H9 (cell line): ENCODE measurements at regions not wholly inside any gene's neighbourhood (a gene's known extent, or its start where the extent isn't known, plus 50 kb on each side); places are given as distances from the start of the nearest gene placed in this dataset.

Experiments used
- DNase-seq: peaks from one replicate; pipeline ENCODE4 v3.0.0-alpha.2; 2017
- H2AFZ ChIP-seq: one replicate; pipeline ENCODE4 v1.6.1; 2013; ENCODE audit warnings: mild to moderate bottlenecking, low read length, control low read depth, moderate library complexity
- H2AK5ac ChIP-seq: 2 replicates; pipeline ENCODE4 v1.6.1; 2013; ENCODE audit warnings: low read length, control low read depth, mixed read lengths; ENCODE audit not compliant: insufficient read length
- H2BK120ac ChIP-seq: one replicate; pipeline ENCODE4 v1.6.1; 2013; ENCODE audit warnings: low read depth, mild to moderate bottlenecking, low read length, control low read depth, inconsistent platforms; ENCODE audit not compliant: poor library complexity, severe bottlenecking
- H2BK12ac ChIP-seq: 2 replicates; pipeline ENCODE4 v1.6.1; 2013; ENCODE audit warnings: low read length, control low read depth, mixed read lengths, low read depth; ENCODE audit not compliant: insufficient read length
- H2BK15ac ChIP-seq: 2 replicates; pipeline ENCODE4 v1.6.1; 2013; ENCODE audit warnings: low read depth, low read length, control low read depth
- H2BK20ac ChIP-seq: one replicate; pipeline ENCODE4 v1.6.1; 2013; ENCODE audit warnings: low read depth, mild to moderate bottlenecking, low read length, control low read depth, inconsistent platforms; ENCODE audit not compliant: poor library complexity, severe bottlenecking
- H2BK5ac ChIP-seq: 2 replicates; pipeline ENCODE4 v1.6.1; 2013; ENCODE audit warnings: low read length, control low read depth, mixed read lengths; ENCODE audit not compliant: insufficient read length
- H3K14ac ChIP-seq: 2 replicates; pipeline ENCODE4 v1.6.1; 2013; ENCODE audit warnings: low read length, control low read depth; ENCODE audit not compliant: insufficient read depth
- H3K18ac ChIP-seq: 2 replicates; pipeline ENCODE4 v1.6.1; 2013; ENCODE audit warnings: low read depth, mild to moderate bottlenecking, mixed read lengths, low read length, control low read depth; ENCODE audit not compliant: insufficient read length
- H3K23ac ChIP-seq: 2 replicates; pipeline ENCODE4 v1.6.1; 2013; ENCODE audit warnings: low read length, control low read depth, mixed read lengths, low read depth; ENCODE audit not compliant: insufficient read length
- H3K23me2 ChIP-seq: 2 replicates; pipeline ENCODE4 v1.6.1; 2013; ENCODE audit warnings: low read depth, mild to moderate bottlenecking, mixed read lengths, low read length, control low read depth; ENCODE audit not compliant: insufficient read length, poor library complexity, severe bottlenecking
- H3K27ac ChIP-seq: 2 replicates; pipeline ENCODE4 v1.5.1; 2013; ENCODE audit warnings: low read length, control low read depth, mixed read lengths, low read depth; ENCODE audit not compliant: insufficient read length
- H3K27me3 ChIP-seq: 2 replicates; pipeline ENCODE4 v1.6.1; 2013; ENCODE audit warnings: low read length, control low read depth, inconsistent platforms; ENCODE audit not compliant: insufficient read depth
- H3K4ac ChIP-seq: 2 replicates; pipeline ENCODE4 v1.6.1; 2013; ENCODE audit warnings: low read depth, mild to moderate bottlenecking, control low read depth, inconsistent platforms, low read length, moderate library complexity
- H3K4me1 ChIP-seq: 2 replicates; pipeline ENCODE4 v1.6.1; 2013; ENCODE audit warnings: low read length, control low read depth, inconsistent platforms; ENCODE audit not compliant: insufficient read depth
- H3K4me2 ChIP-seq: 2 replicates; pipeline ENCODE4 v1.6.1; 2013; ENCODE audit warnings: low read length, control low read depth, mixed read lengths; ENCODE audit not compliant: insufficient read length, insufficient read depth
- H3K56ac ChIP-seq: 2 replicates; pipeline ENCODE4 v1.6.1; 2013; ENCODE audit warnings: low read depth, mild to moderate bottlenecking, mixed read lengths, low read length, control low read depth; ENCODE audit not compliant: insufficient read length
- H3K79me1 ChIP-seq: 2 replicates; pipeline ENCODE4 v1.6.1; 2013; ENCODE audit warnings: low read depth, mild to moderate bottlenecking, moderate library complexity, low read length, control low read depth, inconsistent platforms; ENCODE audit not compliant: insufficient read depth, poor library complexity, severe bottlenecking
- H3K79me2 ChIP-seq: 2 replicates; pipeline ENCODE4 v1.6.1; 2013; ENCODE audit warnings: low read length, control low read depth, inconsistent platforms; ENCODE audit not compliant: insufficient read depth
- H3K9ac ChIP-seq: 2 replicates; pipeline ENCODE4 v1.6.1; 2013; ENCODE audit warnings: low read length, control low read depth, mixed read lengths; ENCODE audit not compliant: insufficient read length; ENCODE audit errors: extremely low read depth
- H3K9me3 ChIP-seq: one replicate; pipeline ENCODE4 v1.6.1; 2013; ENCODE audit warnings: low read depth, low read length, inconsistent platforms; ENCODE audit not compliant: control insufficient read depth
- H3T11ph ChIP-seq: one replicate; pipeline ENCODE4 v1.6.1; 2013; ENCODE audit warnings: mild to moderate bottlenecking, low read length, control low read depth, inconsistent platforms
- H4K20me1 ChIP-seq: one replicate; pipeline ENCODE4 v1.6.1; 2013; ENCODE audit not compliant: control insufficient read depth, insufficient read length, insufficient read depth
- H4K5ac ChIP-seq: 2 replicates; pipeline ENCODE4 v1.6.1; 2013; ENCODE audit warnings: low read depth, mild to moderate bottlenecking, mixed read lengths, low read length, control low read depth; ENCODE audit not compliant: insufficient read length
- H4K8ac ChIP-seq: replicated peaks from 2 replicates; pipeline ENCODE4 v1.6.1; 2013; ENCODE audit warnings: low read length, control low read depth, mixed read lengths, low read depth; ENCODE audit not compliant: insufficient read length
- H4K91ac ChIP-seq: 2 replicates; pipeline ENCODE4 v1.6.1; 2013; ENCODE audit warnings: low read depth, mild to moderate bottlenecking, moderate library complexity, mixed read lengths, low read length, control low read depth; ENCODE audit not compliant: insufficient read length
- H3K27ac Mint-ChIP-seq, 3 experiments: 2 replicates in 2 of 3; 3 replicates in 1 of 3; pipeline ENCODE4 v1.8.0; 2020 to 2021; ENCODE audit warnings: mixed read lengths in 3 of 3, mild to moderate bottlenecking in 1 of 3, moderate library complexity in 1 of 3
- H3K27me3 Mint-ChIP-seq: 2 replicates; pipeline ENCODE4 v1.8.0; 2021; ENCODE audit warnings: low read depth, mild to moderate bottlenecking, moderate library complexity, mixed read lengths
- H3K36me3 Mint-ChIP-seq, 3 experiments: 2 replicates in 2 of 3; 3 replicates in 1 of 3; pipeline ENCODE4 v1.8.0; 2020 to 2021; ENCODE audit warnings: low read depth in 3 of 3, mixed read lengths in 3 of 3; ENCODE audit not compliant: insufficient read depth in 1 of 3
- H3K4me1 Mint-ChIP-seq, 2 experiments: 2 replicates each; pipeline ENCODE4 v1.8.0; 2020; ENCODE audit warnings: mixed read lengths in 2 of 2
- H3K4me3 Mint-ChIP-seq, 2 experiments: 2 replicates in 1 of 2; 3 replicates in 1 of 2; pipeline ENCODE4 v1.8.0; 2020 to 2021; ENCODE audit warnings: mild to moderate bottlenecking in 2 of 2, mixed read lengths in 2 of 2, moderate library complexity in 1 of 2
- H3K9me3 Mint-ChIP-seq, 2 experiments: 2 replicates in 1 of 2; 3 replicates in 1 of 2; pipeline ENCODE4 v1.8.0; 2020; ENCODE audit warnings: mild to moderate bottlenecking in 2 of 2, mixed read lengths in 2 of 2, moderate library complexity in 1 of 2
- CTCF ChIP-seq: fragments of 200-600 bp; sonication (generic); conservative IDR thresholded peaks from 3 replicates; pipeline ENCODE4 v1.8.0; 2021; ENCODE audit warnings: antibody characterized with exemption, mild to moderate bottlenecking
- WGBS: extraction: QIAGEN DNeasy Blood & Tissue Kit; methylation state at CpG from one replicate; pipeline ENCODE4 v1.1.7; 2013; ENCODE audit warnings: missing lambda C conversion rate, low lambda C conversion rate, mixed read lengths; ENCODE audit not compliant: insufficient read length; ENCODE audit errors: extremely low coverage; 5-methylcytosine and 5-hydroxymethylcytosine counted together

GRCh38 chrX:26008042-26008441 is 130.1 kb upstream of the MAGEB18 start:
- no peak for DNase-seq
- Histone ChIP-seq H3T11ph (no peak overlapping the region), H3K27me3 (no peaks in the 10 kb centered on the region), H4K20me1 (no peaks in the 10 kb centered on the region), H3K23ac (no peak overlapping the region), H4K5ac (no peak overlapping the region), H3K4ac (no peak overlapping the region), H3K27ac (no peak overlapping the region), H3K4me1 (no peaks in the 10 kb centered on the region), H2AFZ (no peak overlapping the region), H3K18ac (no peak overlapping the region), H4K91ac (no peak overlapping the region), H2BK20ac (no peak overlapping the region), H3K79me2 (no peaks in the 10 kb centered on the region), H2BK12ac (no peak overlapping the region), H3K23me2 (no peaks in the 10 kb centered on the region), H3K9ac (no peak overlapping the region), H3K56ac (no peak overlapping the region), H2AK5ac (no peak overlapping the region), H3K79me1 (no peaks in the 10 kb centered on the region), H2BK120ac (no peak overlapping the region), H2BK15ac (no peak overlapping the region), H3K4me2 (no peak overlapping the region), H3K14ac (no peak overlapping the region), H2BK5ac (no peak overlapping the region), H4K8ac (no peak overlapping the region), H3K9me3 (peaks cover 18% of the 10 kb centered on the region)
- no CpG with 5 or more reads among the region's 2 CpGs for WGBS
- no peak overlapping the region for H3K4me3 Mint-ChIP-seq
- peaks cover 68 to 70% of the 10 kb centered on the region in 2 experiments for H3K9me3 Mint-ChIP-seq
- no peak overlapping the region for H3K27ac Mint-ChIP-seq
- no peaks in the 10 kb centered on the region for H3K27me3 Mint-ChIP-seq
- no peak for TF ChIP-seq CTCF
- H3K4me1 Mint-ChIP-seq = no peaks in the 10 kb centered on the region
- H3K36me3 Mint-ChIP-seq = no peaks in the 10 kb centered on the region; a peak in 2 of 7 replicates
